ENCODE measurements at regions not wholly inside any gene's neighbourhood (a gene's known extent, or its start where the extent isn't known, plus 50 kb on each side); places are given as distances from the start of the nearest gene placed in this dataset.

DNA sequence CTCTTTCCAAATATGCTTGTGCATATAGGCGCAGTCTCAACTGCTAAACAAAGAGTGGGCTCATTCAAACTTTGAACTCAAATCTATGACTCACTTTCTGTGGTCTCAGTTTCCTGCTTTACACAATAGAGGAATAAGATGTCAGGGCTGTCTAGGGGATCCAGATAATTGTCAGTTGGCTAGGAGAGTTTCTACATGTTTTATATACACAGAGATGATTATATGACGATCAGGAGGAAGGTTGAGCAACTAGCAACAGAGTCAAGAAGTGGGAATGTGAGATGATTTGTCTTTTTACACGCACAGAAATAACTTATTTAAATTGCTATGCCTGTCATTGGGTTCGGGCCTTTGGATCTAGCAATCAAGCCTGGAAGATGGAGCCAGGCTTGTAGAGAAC, 299.4 kb upstream of the LYPLAL1 start:
- Histone ChIP-seq H3K9ac (no peak overlapping the region), H2AFZ (ENCODE audit: low read depth) (no peak overlapping the region), H3K4me2 (no peak overlapping the region), H3K4me3 (IDR thresholded peaks at IDR 0.05; ENCODE audit: insufficient read depth, low read depth, low read length) (no peak overlapping the region), H3K36me3 (ENCODE audit: insufficient read depth) (no peaks in the 10 kb centered on the region), H3K4me1 (ENCODE audit: low read depth, poor library complexity, severe bottlenecking) (no peaks in the 10 kb centered on the region), H3K27me3 (ENCODE audit: insufficient read depth, low read depth) (no peaks in the 10 kb centered on the region), H3K79me2 (ENCODE audit: insufficient read depth, low read depth) (no peaks in the 10 kb centered on the region), H4K20me1 (ENCODE audit: insufficient read depth) (no peaks in the 10 kb centered on the region), H3K27ac (no peak overlapping the region)
- TF ChIP-seq, protein P1, sequence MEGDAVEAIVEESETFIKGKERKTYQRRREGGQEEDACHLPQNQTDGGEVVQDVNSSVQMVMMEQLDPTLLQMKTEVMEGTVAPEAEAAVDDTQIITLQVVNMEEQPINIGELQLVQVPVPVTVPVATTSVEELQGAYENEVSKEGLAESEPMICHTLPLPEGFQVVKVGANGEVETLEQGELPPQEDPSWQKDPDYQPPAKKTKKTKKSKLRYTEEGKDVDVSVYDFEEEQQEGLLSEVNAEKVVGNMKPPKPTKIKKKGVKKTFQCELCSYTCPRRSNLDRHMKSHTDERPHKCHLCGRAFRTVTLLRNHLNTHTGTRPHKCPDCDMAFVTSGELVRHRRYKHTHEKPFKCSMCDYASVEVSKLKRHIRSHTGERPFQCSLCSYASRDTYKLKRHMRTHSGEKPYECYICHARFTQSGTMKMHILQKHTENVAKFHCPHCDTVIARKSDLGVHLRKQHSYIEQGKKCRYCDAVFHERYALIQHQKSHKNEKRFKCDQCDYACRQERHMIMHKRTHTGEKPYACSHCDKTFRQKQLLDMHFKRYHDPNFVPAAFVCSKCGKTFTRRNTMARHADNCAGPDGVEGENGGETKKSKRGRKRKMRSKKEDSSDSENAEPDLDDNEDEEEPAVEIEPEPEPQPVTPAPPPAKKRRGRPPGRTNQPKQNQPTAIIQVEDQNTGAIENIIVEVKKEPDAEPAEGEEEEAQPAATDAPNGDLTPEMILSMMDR (conservative IDR thresholded peaks at IDR 0.05; ENCODE audit: low read depth, low read length): no peak

DNA sequence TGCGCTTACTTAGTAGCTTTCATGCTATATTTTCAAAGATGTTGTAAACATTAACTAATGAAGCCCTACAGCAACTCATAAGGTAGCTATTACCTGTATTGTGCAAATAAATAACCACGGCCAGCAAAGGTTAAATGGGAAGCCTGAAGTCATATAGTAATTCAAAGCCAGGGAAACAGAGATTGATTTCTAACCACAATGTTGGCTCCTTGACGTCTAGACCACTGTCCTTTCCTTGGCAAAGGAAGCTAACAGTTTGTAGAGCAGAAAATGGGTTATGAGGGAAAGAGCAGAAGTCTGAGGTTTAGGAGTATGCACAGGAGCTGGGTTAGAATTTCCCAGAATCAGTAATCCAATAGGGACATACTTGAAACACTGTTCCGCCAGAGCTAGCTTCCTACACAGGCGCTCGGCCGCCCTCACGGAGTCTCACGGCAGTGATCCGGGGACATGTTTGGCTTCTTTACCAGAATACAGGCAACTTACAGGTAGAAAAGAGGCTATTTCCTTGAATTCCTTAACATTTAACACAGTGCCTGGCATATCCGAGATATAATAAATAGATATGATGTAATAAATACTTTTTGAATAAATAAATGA, 298.8 kb upstream of the LYPLAL1 start:
- no peaks in the 10 kb centered on the region for H3K36me3 ChIP-seq (ENCODE audit: insufficient read depth)
- no peak overlapping the region for H3K4me3 ChIP-seq (IDR thresholded peaks at IDR 0.05; ENCODE audit: insufficient read depth, low read depth, low read length)
- H3K4me2 ChIP-seq: no peak overlapping the region
- no peaks in the 10 kb centered on the region for H3K79me2 ChIP-seq (ENCODE audit: insufficient read depth, low read depth)
- H3K27me3 ChIP-seq (ENCODE audit: insufficient read depth, low read depth): no peaks in the 10 kb centered on the region
- no peak overlapping the region for H3K27ac ChIP-seq
- H3K9ac ChIP-seq: no peak overlapping the region
- TF ChIP-seq, protein P1 (conservative IDR thresholded peaks at IDR 0.05; ENCODE audit: low read depth, low read length): no peak
- H4K20me1 ChIP-seq (ENCODE audit: insufficient read depth): no peaks in the 10 kb centered on the region
- no peaks in the 10 kb centered on the region for H3K4me1 ChIP-seq (ENCODE audit: low read depth, poor library complexity, severe bottlenecking)
- H2AFZ ChIP-seq (ENCODE audit: low read depth): no peak overlapping the region

DNA sequence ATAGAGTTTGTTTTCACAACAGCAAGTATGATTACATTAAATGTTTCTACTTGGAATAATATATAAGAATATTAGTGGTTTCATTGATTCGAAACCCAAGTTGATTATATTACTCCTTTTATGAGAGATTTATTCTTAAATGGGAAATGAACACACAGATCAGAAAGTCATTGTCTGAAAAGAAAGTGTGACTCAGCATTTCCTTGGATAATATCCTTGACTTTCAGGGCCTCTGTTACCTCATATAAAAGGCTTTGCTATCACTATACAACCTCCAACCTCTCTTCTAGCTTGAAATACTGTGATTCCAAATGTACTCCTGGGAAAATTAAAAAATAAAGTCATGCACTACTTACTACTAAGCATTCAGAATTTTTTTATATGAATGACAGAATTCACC, 295.3 kb upstream of the LYPLAL1 start:
- Histone ChIP-seq H4K20me1 (ENCODE audit: insufficient read depth) (no peaks in the 10 kb centered on the region), H3K27me3 (ENCODE audit: insufficient read depth, low read depth) (no peaks in the 10 kb centered on the region), H3K4me1 (ENCODE audit: low read depth, poor library complexity, severe bottlenecking) (no peaks in the 10 kb centered on the region), H3K9ac (no peak overlapping the region), H3K27ac (no peak overlapping the region), H3K36me3 (ENCODE audit: insufficient read depth) (no peaks in the 10 kb centered on the region), H3K4me3 (IDR thresholded peaks at IDR 0.05; ENCODE audit: insufficient read depth, low read depth, low read length) (no peak overlapping the region), H3K79me2 (ENCODE audit: insufficient read depth, low read depth) (no peaks in the 10 kb centered on the region), H2AFZ (ENCODE audit: low read depth) (no peak overlapping the region), H3K4me2 (no peak overlapping the region)
- TF ChIP-seq, protein P1 (conservative IDR thresholded peaks at IDR 0.05; ENCODE audit: low read depth, low read length): no peak

DNA sequence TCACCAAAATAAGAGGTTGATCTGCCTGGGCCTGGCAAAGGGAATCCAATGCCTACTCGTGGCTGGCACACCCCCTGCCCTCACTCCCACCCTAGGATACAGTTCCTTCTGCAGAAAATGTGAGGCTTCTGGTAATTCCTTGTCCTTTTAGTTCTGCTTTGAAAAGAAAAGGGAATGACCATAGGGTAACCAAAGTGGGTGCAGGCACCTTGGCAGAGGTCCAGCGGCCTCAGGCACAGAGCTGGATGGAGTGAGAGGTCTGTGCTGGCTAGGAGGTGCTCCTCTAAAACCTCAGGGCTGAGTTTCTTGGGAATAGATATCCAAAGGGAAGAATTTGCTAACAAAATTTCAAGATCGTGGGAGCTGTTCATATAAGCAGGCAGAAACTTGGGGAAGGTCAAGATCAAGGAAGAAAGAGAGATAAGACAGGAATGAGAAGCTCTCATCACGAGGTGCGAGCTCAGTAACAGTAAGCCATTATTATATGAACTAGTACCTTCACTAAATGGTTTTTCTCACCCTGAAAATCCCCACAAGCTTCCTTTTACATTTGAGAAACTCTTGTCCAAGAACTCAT, 293.1 kb upstream of the LYPLAL1 start:
- Histone ChIP-seq H3K27ac (no peak overlapping the region), H3K27me3 (ENCODE audit: insufficient read depth, low read depth) (no peaks in the 10 kb centered on the region), H4K20me1 (ENCODE audit: insufficient read depth) (no peaks in the 10 kb centered on the region; the same call in 1 of the 2 replicates), H3K9ac (no peak overlapping the region), H3K36me3 (ENCODE audit: insufficient read depth) (no peaks in the 10 kb centered on the region), H3K79me2 (ENCODE audit: insufficient read depth, low read depth) (no peaks in the 10 kb centered on the region), H3K4me1 (ENCODE audit: low read depth, poor library complexity, severe bottlenecking) (no peaks in the 10 kb centered on the region), H3K4me3 (IDR thresholded peaks at IDR 0.05; ENCODE audit: insufficient read depth, low read depth, low read length) (no peak overlapping the region), H2AFZ (ENCODE audit: low read depth) (no peak overlapping the region), H3K4me2 (no peak overlapping the region)
- TF ChIP-seq, protein P1 (conservative IDR thresholded peaks at IDR 0.05; ENCODE audit: low read depth, low read length): no peak

Measured in KMS-11 (cell line).